Suppressor macrophage (primary cell): ENCODE measurements at regions not wholly inside any gene's neighbourhood (a gene's known extent, or its start where the extent isn't known, plus 50 kb on each side); places are given as distances from the start of the nearest gene placed in this dataset.
A peak's percentile ranks its signal among the peaks of the same experiment; 100 is the strongest.
"Not testable (repeated sequence)": the region's sequence is repeated elsewhere in the genome, so short reads cannot be mapped to it uniquely, and the experiment has no call there.

Source experiments
- DNase-seq, 4 experiments: peaks; one replicate each; pipeline ENCODE4 v3.0.0-alpha.2; 2020 to 2022

DNA sequence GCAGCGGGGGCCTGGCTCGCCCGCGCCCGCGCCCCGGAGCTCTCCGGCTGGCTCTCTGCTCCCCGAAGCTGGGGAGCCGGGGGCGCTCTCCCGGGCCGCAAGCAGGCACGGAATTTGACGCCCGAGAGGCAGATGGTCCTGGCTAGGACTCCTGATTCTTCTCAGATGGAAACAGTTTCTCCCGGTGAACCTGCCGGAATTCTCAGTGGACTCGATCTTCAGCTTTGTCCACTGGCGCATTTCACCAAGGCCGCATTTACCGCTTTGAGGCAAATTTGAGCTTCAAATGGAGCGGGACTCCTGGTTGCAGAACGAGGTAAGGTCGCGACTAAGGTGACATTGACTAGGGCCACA, 305.7 kb upstream of the KCNN2 start:
- no peak for DNase-seq

GRCh38 chr5:114060866-114061265, 301.0 kb upstream of the KCNN2 start:
- no peak for DNase-seq

DNA sequence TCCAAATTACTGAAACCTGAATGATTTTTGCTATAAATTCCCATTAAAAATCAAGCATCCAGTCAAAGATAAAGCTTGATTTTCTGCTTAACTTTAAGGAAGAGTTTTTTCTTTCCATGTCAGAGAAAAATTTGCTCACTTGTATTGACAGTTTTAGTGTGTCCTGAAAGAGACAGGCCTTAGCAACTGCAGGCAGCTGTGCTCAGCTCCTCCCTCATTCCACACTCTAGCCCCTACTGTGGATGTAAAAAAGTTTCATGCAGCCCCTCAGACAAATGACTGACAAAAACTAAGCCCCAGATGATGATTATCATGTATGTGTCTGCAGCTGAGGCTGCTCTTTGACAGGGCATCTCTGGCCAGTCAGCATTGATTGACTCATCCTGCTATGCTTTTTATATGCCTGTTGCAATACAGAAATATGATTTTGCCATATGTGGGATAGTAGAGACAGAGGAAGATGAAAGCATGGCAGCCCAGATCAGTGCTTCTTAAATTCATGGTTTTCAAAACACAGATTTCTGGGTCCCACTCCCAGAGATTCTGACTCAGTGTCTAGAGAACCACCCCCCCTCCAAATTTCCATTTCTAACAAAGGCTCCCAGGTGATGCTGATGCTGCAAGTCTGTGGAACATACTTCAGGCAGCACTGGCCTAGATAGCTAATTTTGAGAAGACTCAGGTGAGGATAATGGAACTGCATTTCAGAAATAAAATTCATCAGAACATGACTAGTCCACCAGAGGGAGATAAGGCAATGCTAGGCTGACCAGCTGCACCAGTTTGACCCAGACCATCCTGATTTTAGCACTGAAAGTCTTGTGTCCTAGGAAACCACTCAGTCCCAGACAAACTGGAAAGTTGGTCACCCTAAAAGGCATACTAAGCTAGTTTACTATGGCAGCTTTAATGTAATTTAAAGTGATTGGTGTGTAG, 298.7 kb upstream of the KCNN2 start:
- no peak for DNase-seq

- DNase-seq, result no peak
Observed at GRCh38 chr5:114065912-114066311, 296.0 kb upstream of the KCNN2 start.

- no peak for DNase-seq
Observed at GRCh38 chr5:114070093-114070722, 291.7 kb upstream of the KCNN2 start.

DNA sequence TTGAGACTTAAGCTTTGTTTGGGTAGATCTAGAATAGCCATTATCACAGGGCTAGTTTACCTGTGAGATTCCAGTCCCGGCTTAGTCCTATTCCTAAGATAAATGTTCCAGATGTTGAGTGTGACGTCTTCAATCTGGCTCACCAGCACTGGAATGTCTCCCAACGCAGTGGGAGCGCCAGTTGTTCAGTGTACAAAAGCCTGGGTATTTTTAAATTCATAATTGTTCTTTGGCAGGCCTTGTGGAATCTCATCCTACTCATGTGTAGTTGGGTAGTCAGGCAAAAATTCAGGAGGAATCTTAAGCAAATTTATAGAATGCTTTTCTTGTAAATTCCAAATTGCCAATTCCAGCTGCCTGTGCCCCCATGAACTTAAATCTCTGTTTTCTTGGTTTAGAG, 272.6 kb upstream of the KCNN2 start:
- DNase-seq, result no peak

DNA sequence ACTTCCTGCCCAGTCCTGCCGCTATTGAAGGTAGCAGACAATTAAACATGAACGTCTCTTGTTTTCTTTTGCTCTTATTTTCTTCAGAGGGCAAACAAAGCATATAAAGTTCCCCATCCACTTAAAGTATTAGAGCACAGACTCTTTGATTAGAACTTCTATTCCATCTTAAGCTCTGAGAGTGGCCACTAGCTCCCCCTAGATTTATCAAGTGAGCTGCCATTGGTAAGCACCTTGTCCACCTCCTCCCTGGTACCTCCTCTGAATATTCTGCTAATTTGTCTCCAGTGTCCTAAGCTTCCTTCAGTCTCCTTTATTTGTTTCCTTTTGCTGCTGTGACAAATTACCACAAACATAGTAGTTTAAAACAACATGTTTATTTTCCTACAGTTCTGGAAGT, 264.3 kb upstream of the KCNN2 start:
- DNase-seq, result no peak

- no peak for DNase-seq
Observed at GRCh38 chr5:114099161-114099560, 262.7 kb upstream of the KCNN2 start.

- DNase-seq, result peak; percentile 18 to 52 (median 48)
Observed at GRCh38 chr5:114101153-114101552, 260.7 kb upstream of the KCNN2 start.

DNA sequence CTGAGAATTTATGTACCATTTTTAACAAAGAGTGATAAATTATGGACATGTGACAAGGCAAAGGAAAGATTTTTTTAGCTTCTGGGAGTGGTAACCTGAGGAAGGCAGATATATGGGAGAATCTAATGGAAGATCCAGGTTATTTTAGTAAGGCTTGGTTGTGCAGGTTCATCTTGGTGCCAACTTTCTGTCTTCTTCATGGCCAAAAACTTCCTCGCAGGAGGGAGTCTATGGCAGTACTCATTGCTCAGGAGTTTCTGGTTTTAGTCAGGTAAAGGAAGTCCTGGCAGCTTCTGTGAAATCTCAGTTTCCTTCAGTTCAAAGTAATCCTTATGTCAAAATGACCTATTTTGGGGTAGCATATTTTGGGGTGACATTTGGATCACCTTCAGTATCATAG, 248.3 kb upstream of the KCNN2 start:
- no peak for DNase-seq

DNA sequence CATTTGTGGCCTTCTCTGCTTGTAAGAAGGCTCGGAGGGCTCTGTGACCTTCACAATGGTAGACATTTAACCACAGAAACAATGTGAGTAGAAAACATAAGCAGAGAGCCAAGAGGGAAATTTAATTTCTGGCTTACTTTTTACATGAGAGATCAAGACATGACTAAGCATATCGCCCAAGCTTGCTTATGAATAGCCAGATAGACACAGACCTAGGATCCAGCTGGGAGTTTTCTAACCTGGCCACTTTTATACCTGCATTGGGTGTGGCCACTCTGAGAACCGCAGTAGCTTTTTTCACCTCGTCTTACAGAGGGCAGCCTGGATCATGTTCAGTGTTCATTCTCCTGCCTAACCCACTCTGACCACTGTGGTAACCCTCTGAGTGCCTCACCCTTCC, 244.9 kb upstream of the KCNN2 start:
- no peak for DNase-seq

DNA sequence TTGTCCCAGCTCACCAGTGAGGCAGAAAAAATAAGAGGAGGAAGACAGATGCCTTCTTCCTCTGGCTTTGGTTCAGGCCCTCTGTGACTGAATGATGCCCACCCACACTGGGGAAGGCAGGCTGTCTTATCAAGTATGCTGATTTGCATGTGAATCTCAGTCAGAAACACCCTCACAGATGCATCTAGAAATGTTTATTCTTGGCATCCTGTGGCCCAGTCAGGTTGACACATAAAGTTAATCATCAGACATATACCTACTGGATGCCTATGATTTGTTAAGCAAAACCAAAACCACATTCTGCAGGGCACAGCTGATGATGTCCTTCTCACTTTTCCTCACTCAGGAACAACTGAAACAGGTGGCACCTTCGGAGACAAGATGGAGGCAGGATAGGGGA, 243.4 kb upstream of the KCNN2 start:
- DNase-seq, result no peak

- DNase-seq, result no peak
Observed at GRCh38 chr5:114120166-114120565, 241.7 kb upstream of the KCNN2 start.

- no peak for DNase-seq
Observed at GRCh38 chr5:114122852-114123251, 239.0 kb upstream of the KCNN2 start.

- DNase-seq, result no peak
Observed at GRCh38 chr5:114123654-114124053, 238.2 kb upstream of the KCNN2 start.

- no peak for DNase-seq
Observed at GRCh38 chr5:114146398-114146797, 215.5 kb upstream of the KCNN2 start.

- DNase-seq, result no peak
Observed at GRCh38 chr5:114148253-114148652, 213.6 kb upstream of the KCNN2 start.

- not testable (repeated sequence) for DNase-seq
Observed at GRCh38 chr5:114148728-114149127, 213.1 kb upstream of the KCNN2 start.

GRCh38 chr5:114152656-114153360, 209.1 kb upstream of the KCNN2 start:
- no peak for DNase-seq

DNA sequence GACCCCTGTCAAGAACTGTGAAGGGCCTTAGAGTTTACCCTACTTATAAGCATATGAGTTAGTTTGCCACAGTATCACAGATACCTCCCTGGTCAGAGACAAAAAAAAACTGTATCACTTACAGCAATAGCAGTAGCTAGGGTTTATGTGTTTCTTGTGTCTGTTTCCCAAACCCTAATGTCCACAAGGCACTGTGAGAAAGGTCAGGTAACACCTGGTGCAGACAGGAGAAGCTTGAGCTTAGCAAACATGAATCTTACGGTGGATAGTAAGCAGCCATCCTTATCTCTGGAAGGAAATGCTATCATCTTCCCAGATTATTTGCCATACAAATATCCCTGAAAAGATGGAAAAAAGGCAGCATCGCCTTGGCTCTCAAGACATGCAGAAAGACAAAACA, 208.5 kb upstream of the KCNN2 start:
- DNase-seq, result no peak

DNA sequence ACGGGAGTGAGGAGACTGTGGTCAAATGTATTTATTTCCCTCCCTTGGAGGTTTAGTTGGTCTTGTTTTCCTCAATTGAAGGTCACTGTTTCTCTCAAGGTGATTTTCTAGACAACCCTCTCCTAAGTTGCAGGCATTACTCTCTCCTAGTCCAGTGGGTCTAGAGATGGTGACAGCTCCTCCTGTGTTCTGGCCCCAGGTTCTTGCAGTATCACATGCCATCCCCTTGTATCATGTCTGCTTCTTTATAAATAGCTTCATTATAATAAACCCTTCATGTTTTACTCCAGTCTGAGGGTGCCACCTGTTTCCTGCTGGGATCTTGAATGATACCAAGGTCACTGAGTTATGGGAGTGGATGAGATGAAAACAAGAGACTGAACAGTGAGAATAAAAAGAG, 208.0 kb upstream of the KCNN2 start:
- DNase-seq, result no peak

DNA sequence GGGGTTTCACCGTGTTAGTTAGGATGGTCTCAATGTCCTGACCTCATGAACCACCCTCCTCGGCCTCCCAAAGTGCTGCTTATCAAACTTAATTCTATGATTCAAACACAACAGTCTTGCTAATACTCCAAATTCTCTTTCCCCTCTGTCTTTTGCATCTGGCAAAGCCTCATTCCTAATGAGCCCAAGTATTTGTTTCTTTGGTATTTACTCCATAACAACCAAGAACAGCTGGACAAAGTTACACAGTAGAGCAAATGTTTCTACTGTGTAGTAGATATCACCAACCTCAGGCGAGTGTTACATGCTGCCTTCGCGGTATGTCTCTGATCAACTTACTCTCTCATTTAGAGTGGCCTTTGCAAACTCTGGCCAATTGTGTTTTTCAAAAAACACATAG, 195.8 kb upstream of the KCNN2 start:
- DNase-seq, result no peak

DNA sequence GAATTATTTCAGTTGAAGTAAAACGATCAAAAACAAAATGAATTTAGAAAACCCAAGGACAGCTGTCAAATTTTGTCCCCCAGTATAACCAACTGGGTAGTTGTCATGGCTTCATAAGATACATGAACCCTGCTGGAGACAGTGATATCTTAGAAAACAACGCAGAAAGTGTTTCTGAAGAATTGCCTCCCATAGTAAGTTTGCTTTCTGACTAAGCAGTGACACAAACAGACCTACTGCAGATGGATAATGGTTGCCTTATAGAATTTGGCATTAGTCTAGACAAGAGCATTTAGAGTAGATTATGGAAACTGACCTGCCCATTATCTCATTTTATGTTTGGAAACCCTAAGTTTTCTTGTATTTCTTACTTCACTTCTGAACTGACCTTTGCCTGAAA, 187.7 kb upstream of the KCNN2 start:
- no peak for DNase-seq

GRCh38 chr5:114174837-114175236, 187.0 kb upstream of the KCNN2 start:
- no peak for DNase-seq
